Coronary artery (tissue), 2 donors: ENCODE measurements at regions not wholly inside any gene's neighbourhood (a gene's known extent, or its start where the extent isn't known, plus 50 kb on each side); places are given as distances from the start of the nearest gene placed in this dataset.

Experiments
- DNase-seq: peaks from one replicate; pipeline ENCODE4 v3.0.0-alpha.2; 2017; ENCODE audit warnings: low spot score
- H3K27ac ChIP-seq, 2 donors: fragments of 200-600 bp; sonication (generic); one replicate each; pipeline ENCODE4 v1.5.1; 2016 to 2019
- H3K4me3 ChIP-seq: fragments of 200-600 bp; sonication (generic); 2 replicates; pipeline ENCODE4 v1.5.1; 2016; ENCODE audit warnings: mild to moderate bottlenecking, moderate library complexity
- TF ChIP-seq, protein P1 (sequence below): fragments of 200-600 bp; sonication (generic); IDR thresholded peaks from one replicate; pipeline ENCODE4 v1.5.1; 2019; ENCODE audit warnings: antibody characterized with exemption

DNA sequence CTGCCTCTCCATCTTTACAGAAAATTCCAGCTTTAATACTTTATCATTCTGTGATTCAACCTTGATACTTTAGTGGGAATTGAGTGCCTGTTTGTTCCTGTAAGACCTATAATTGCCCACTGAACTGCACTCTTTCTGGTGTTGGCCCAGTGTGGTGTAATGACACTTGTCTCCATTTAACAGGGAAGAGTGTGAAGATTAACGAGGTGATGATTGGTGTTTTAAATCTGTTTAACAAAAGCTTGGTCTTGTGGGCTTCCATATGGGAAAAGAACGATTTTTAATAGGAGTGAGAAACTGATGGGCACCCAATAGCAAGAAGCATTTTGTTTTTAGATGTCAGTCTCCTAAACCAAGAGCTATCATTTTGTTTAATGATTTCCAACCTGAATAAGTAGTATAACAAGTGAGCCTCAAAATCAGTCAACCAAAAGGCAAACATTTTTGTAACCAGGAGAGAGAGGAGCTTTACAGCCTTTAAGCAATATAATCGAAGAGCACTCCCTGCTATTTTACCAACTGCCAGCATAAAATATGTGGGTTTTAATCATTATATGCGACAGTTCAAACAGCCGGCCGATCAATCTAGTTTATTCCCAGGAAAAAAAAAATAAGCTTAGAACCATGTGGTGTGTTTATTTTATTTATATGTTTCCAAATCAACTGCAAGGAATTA is 50.2 kb downstream of the SUPT20HL1 start:
- Histone ChIP-seq H3K4me3 (no peak overlapping the region), H3K27ac (no peak overlapping the region)
- no peak for DNase-seq
- TF ChIP-seq, protein P1, sequence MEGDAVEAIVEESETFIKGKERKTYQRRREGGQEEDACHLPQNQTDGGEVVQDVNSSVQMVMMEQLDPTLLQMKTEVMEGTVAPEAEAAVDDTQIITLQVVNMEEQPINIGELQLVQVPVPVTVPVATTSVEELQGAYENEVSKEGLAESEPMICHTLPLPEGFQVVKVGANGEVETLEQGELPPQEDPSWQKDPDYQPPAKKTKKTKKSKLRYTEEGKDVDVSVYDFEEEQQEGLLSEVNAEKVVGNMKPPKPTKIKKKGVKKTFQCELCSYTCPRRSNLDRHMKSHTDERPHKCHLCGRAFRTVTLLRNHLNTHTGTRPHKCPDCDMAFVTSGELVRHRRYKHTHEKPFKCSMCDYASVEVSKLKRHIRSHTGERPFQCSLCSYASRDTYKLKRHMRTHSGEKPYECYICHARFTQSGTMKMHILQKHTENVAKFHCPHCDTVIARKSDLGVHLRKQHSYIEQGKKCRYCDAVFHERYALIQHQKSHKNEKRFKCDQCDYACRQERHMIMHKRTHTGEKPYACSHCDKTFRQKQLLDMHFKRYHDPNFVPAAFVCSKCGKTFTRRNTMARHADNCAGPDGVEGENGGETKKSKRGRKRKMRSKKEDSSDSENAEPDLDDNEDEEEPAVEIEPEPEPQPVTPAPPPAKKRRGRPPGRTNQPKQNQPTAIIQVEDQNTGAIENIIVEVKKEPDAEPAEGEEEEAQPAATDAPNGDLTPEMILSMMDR, result no peak

DNA sequence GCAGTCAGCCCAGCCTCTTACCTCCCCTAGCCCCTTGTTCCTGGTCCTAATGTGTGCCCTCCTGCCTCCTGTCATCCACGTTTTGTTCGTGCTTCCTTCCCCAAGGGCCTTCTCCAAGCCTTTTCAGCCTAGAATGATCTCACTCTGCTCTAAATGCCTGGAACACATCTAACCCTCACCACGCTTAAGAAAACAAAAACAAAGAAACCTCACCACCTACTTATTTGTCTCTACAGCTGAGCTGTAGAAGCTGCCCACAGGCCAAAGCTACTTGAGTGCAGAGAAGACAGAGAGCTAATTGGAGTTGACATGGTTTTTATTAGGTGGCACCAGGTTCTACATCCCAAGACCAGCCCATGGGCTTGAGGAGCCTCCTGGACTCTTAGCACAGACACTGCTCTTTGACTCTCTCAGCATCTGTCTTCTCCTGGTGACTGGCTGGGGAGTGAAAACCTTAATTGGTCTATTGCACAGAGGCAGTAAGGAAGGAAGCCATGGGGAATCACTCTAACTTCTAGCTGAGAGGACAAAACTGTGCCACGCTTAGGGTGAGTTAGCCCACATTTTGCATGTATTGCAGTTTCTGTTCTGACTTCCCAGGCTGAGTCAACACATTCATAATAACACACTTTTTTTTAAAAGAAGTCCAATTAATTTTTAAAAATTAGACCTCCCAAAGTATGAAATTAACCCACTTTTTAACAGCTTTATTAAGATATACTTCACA is 52.3 kb upstream of the PDK3 start:
- no peak overlapping the region for H3K4me3 ChIP-seq

More for the DNA sequence above, 52.3 kb upstream of the PDK3 start:
- TF ChIP-seq, protein P1, result no peak
- peak overlapping the region in 1 of 2 donors; percentile 9 for H3K27ac ChIP-seq
- no peak for DNase-seq
